CD4-positive, alpha-beta T cell (primary cell): ENCODE measurements at regions not wholly inside any gene's neighbourhood (a gene's known extent, or its start where the extent isn't known, plus 50 kb on each side); places are given as distances from the start of the nearest gene placed in this dataset.

Experiments
- ATAC-seq: fragments of 200-7000 bp; cut with Tn5 transposase; one replicate; pipeline ENCODE4 v1.10.0; 2022; ENCODE audit warnings: mild to moderate bottlenecking; ENCODE audit not compliant: poor library complexity
- CTCF ChIA-PET: fragments of 350-600 bp; sonication (Branson Sonifier 250); formaldehyde crosslinking; loops from one replicate; lab custom pipeline; 2021; ENCODE audit warnings: antibody characterized with exemption, inconsistent platforms; lab: Charles Lee
- POLR2A ChIA-PET: fragments of 350-600 bp; sonication (Branson Sonifier 250); formaldehyde crosslinking; loops from one replicate; lab custom pipeline; 2021; ENCODE audit warnings: antibody characterized with exemption, inconsistent platforms; lab: Charles Lee
- DNase-seq, 14 experiments: peaks; one replicate each; pipeline ENCODE4 v3.0.0-alpha.2; 2013 to 2020; ENCODE audit warnings: mixed read lengths in 2 of 14
- H3K27ac ChIP-seq, 2 donors: one replicate each; pipeline versions ENCODE4 v1.5.1 to v1.7.0; 2013; ENCODE audit warnings: low read length in 2 of 2, low read depth in 1 of 2, mild to moderate bottlenecking in 1 of 2
- H3K27me3 ChIP-seq, 2 experiments: 1 replicate in 1 of 2; 2 replicates in 1 of 2; pipeline versions ENCODE4 v1.6.1 to v1.7.0; 2013; ENCODE audit warnings: low read length in 2 of 2, control low read depth in 1 of 2, mild to moderate bottlenecking in 1 of 2, moderate library complexity in 1 of 2; ENCODE audit not compliant: insufficient read depth in 2 of 2, control insufficient read depth in 1 of 2
- H3K36me3 ChIP-seq: one replicate; pipeline ENCODE4 v1.6.1; 2013; ENCODE audit warnings: low read length, control low read depth; ENCODE audit not compliant: insufficient read depth
- H3K4me1 ChIP-seq: one replicate; pipeline ENCODE4 v1.6.1; 2013; ENCODE audit warnings: low read length, control low read depth; ENCODE audit not compliant: insufficient read depth
- H3K4me3 ChIP-seq: one replicate; pipeline ENCODE4 v1.5.1; 2013; ENCODE audit warnings: mild to moderate bottlenecking, low read length, moderate library complexity
- H3K9me3 ChIP-seq, 2 experiments: 1 replicate in 1 of 2; 2 replicates in 1 of 2; pipeline versions ENCODE4 v1.6.1 to v1.7.0; 2013; ENCODE audit warnings: low read length in 2 of 2, mild to moderate bottlenecking in 2 of 2, control low read depth in 1 of 2, moderate library complexity in 1 of 2; ENCODE audit not compliant: control insufficient read depth in 1 of 2, insufficient read depth in 1 of 2
- H3K27ac Mint-ChIP-seq: one replicate; pipeline ENCODE4 v1.8.0; 2020; ENCODE audit warnings: mixed read lengths
- H3K27me3 Mint-ChIP-seq: one replicate; pipeline ENCODE4 v1.8.0; 2021; ENCODE audit warnings: mixed read lengths
- H3K36me3 Mint-ChIP-seq: one replicate; pipeline ENCODE4 v1.8.0; 2021; ENCODE audit warnings: low read depth, mixed read lengths
- H3K4me1 Mint-ChIP-seq: one replicate; pipeline ENCODE4 v1.8.0; 2021; ENCODE audit warnings: low read depth, mixed read lengths
- H3K4me3 Mint-ChIP-seq: one replicate; pipeline ENCODE4 v1.8.0; 2020; ENCODE audit warnings: mild to moderate bottlenecking, mixed read lengths
- H3K9me3 Mint-ChIP-seq: one replicate; pipeline ENCODE4 v1.8.0; 2020; ENCODE audit warnings: mixed read lengths
- CTCF ChIP-seq: fragments of 200-600 bp; IDR thresholded peaks from one replicate; pipeline ENCODE4 v1.8.0; 2022; ENCODE audit warnings: antibody characterized with exemption, mild to moderate bottlenecking
- intact Hi-C, 2 experiments: fragments of 100-400 bp; cut with DNase I in 1 of 2; cut with micrococcal nuclease in 1 of 2; formaldehyde crosslinking; loops; one replicate each; pipeline versions ENCODE4 v1.15.1 to v1.9.0; 2023 to 2025; cut with DNase I, micrococcal nuclease

- no peak overlapping the region for H3K27ac ChIP-seq
- ATAC-seq = no peak
- H3K4me1 ChIP-seq = no peaks in the 10 kb centered on the region
- peaks cover 12% of the 10 kb centered on the region for H3K9me3 Mint-ChIP-seq
- H3K27me3 Mint-ChIP-seq = no peaks in the 10 kb centered on the region
- no peak for DNase-seq
- no peak overlapping the region for H3K4me3 Mint-ChIP-seq
- no peaks in the 10 kb centered on the region for H3K36me3 ChIP-seq
- H3K27ac Mint-ChIP-seq = no peak overlapping the region
- intact Hi-C loops = no loop called here
- POLR2A ChIA-PET = no interaction called here
- no peaks in the 10 kb centered on the region for H3K9me3 ChIP-seq
- H3K36me3 Mint-ChIP-seq = no peaks in the 10 kb centered on the region
- no peaks in the 10 kb centered on the region for H3K27me3 ChIP-seq
- no peak for TF ChIP-seq CTCF
- no peaks in the 10 kb centered on the region for H3K4me1 Mint-ChIP-seq
- H3K4me3 ChIP-seq = no peak overlapping the region
- CTCF ChIA-PET = no interaction called here
Observed at GRCh38 chr3:74456166-74456565, 158.3 kb downstream of the CNTN3 start.

GRCh38 chr3:74447221-74447620 is 167.2 kb downstream of the CNTN3 start:
- H3K27me3 ChIP-seq = no peaks in the 10 kb centered on the region
- H3K36me3 ChIP-seq = no peaks in the 10 kb centered on the region
- H3K4me1 ChIP-seq = no peaks in the 10 kb centered on the region
- no peak overlapping the region for H3K27ac ChIP-seq
- ATAC-seq (no peak), DNase-seq (no peak)
- no peak for TF ChIP-seq CTCF
- Mint-ChIP-seq H3K4me3 (no peak overlapping the region), H3K9me3 (peaks cover 5% of the 10 kb centered on the region), H3K4me1 (no peaks in the 10 kb centered on the region), H3K36me3 (no peaks in the 10 kb centered on the region), H3K27me3 (no peaks in the 10 kb centered on the region), H3K27ac (no peak overlapping the region)
- POLR2A ChIA-PET = no interaction called here
- peaks cover 0 to 3% of the 10 kb centered on the region in 2 experiments for H3K9me3 ChIP-seq
- CTCF ChIA-PET = no interaction called here
- H3K4me3 ChIP-seq = no peak overlapping the region
- intact Hi-C loops = no loop called here

DNA sequence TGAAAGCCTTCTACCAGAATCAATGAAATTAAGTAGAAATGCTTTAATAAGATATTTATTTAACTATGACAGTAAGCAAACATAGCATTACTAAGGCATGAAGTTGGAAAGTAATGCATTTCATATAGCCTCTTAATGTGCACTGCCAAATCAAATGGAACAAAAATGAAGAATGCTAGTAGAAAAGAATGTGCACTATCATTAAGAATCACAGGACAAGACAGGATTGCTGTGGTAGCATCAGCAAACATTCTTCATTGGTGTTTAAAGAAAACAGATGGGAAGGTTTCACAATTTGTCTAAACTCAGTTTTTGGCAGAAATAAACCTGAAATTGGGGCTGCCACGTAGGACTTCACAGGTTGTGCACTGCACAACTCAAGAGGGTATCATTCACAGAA is 168.9 kb downstream of the CNTN3 start:
- Histone ChIP-seq H3K4me3 (no peak overlapping the region), H3K9me3 (peaks cover 0 to 3% of the 10 kb centered on the region in 2 experiments), H3K4me1 (no peaks in the 10 kb centered on the region), H3K36me3 (no peaks in the 10 kb centered on the region), H3K27me3 (no peaks in the 10 kb centered on the region), H3K27ac (no peak overlapping the region)
- H3K27ac Mint-ChIP-seq = no peak overlapping the region
- H3K27me3 Mint-ChIP-seq = no peaks in the 10 kb centered on the region
- DNase-seq (no peak), ATAC-seq (no peak)
- no peaks in the 10 kb centered on the region for H3K4me1 Mint-ChIP-seq
- H3K9me3 Mint-ChIP-seq = peaks cover 5% of the 10 kb centered on the region
- CTCF ChIA-PET = no interaction called here
- H3K36me3 Mint-ChIP-seq = no peaks in the 10 kb centered on the region
- no peak for TF ChIP-seq CTCF
- intact Hi-C loops = no loop called here
- no peak overlapping the region for H3K4me3 Mint-ChIP-seq
- POLR2A ChIA-PET = no interaction called here
